ENCODE measurements at regions not wholly inside any gene's neighbourhood (a gene's known extent, or its start where the extent isn't known, plus 50 kb on each side); places are given as distances from the start of the nearest gene placed in this dataset.

DNA sequence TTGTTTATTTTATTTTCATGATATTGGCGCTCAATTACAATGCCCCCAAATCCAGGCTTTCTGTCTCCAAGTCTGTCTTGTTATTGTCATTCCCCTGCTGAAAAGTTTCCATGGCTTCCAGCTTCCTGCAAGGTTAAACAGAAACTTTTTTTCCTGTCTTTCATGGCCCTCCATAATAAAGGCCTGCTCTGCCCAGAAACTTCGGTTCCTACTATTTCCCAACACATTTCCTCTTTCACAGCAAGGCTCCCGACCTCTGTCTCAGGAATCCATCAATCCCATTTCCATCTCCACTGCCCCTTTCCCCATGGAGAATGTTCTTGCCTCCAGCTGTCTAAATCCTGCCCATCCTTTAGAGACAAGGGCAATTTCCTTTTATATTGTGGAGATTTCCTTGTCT, 365.2 kb upstream of the JARID2 start:
- TF ChIP-seq CTCF (IDR thresholded peaks at IDR 0.05) (no peak), POLR2A (IDR thresholded peaks at IDR 0.05) (no peak), POLR2AphosphoS5 (IDR thresholded peaks at IDR 0.05) (no peak)

Measured in upper lobe of left lung (tissue), 4 donors.